Fibroblast of mammary gland (primary cell): ENCODE measurements at regions not wholly inside any gene's neighbourhood (a gene's known extent, or its start where the extent isn't known, plus 50 kb on each side); places are given as distances from the start of the nearest gene placed in this dataset.
"Not testable (repeated sequence)": the region's sequence is repeated elsewhere in the genome, so short reads cannot be mapped to it uniquely, and the experiment has no call there.

Experiments used
- DNase-seq: peaks from one replicate; pipeline ENCODE4 v3.0.0-alpha.2; 2010; ENCODE audit warnings: low read depth
- H3K4me3 ChIP-seq: 2 replicates; pipeline ENCODE4 v1.5.1; 2011; ENCODE audit warnings: low read depth, mild to moderate bottlenecking, low read length, moderate library complexity; ENCODE audit not compliant: control insufficient read depth
- TF ChIP-seq, protein P1 (sequence below): conservative IDR thresholded peaks from 2 replicates; pipeline ENCODE4 v1.5.1; 2011; ENCODE audit warnings: low read depth, low read length, inconsistent platforms; ENCODE audit not compliant: control insufficient read depth, insufficient read depth

DNA sequence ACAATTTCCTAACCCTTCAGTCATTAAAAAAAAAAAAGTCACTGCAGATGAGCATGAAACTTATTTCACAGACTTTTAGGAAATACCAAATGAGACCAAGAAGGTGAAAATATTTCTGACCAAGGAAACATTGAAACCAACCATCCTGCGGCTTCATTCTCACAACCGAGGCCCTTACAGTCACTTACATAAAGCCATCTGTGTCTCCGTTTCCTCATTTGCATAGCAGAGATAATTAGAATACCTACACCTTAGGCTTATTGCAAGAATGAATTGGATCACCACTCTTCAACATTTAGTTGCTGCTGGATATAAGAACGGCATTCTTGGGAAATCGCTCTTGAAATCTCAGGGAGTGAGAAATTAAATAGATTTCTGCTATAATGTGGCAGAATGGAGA lies 356.2 kb downstream of the HS3ST1 start:
- TF ChIP-seq, protein P1, sequence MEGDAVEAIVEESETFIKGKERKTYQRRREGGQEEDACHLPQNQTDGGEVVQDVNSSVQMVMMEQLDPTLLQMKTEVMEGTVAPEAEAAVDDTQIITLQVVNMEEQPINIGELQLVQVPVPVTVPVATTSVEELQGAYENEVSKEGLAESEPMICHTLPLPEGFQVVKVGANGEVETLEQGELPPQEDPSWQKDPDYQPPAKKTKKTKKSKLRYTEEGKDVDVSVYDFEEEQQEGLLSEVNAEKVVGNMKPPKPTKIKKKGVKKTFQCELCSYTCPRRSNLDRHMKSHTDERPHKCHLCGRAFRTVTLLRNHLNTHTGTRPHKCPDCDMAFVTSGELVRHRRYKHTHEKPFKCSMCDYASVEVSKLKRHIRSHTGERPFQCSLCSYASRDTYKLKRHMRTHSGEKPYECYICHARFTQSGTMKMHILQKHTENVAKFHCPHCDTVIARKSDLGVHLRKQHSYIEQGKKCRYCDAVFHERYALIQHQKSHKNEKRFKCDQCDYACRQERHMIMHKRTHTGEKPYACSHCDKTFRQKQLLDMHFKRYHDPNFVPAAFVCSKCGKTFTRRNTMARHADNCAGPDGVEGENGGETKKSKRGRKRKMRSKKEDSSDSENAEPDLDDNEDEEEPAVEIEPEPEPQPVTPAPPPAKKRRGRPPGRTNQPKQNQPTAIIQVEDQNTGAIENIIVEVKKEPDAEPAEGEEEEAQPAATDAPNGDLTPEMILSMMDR = no peak

DNA sequence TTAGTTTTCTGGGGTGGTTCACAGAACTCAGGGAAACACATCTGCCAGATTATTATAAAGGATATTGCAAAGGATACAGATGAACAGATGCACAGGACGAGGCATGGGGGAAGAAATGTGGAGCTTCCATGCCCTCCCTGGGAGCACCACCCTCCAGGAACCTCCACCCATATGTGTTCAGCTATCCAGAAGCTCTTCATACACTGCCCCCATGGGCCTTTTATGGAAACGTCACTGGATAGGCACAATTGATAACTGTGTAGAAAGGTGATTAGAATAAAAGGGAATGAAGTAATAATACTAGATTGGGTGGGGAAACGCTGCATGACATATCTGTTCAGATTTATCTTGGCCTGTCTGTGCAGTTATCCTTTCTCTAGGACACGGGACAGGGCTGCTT lies 357.9 kb downstream of the HS3ST1 start:
- H3K4me3 ChIP-seq = no peak overlapping the region
- TF ChIP-seq, protein P1 = no peak
- DNase-seq = no peak

More for the DNA sequence above, 356.2 kb downstream of the HS3ST1 start:
- DNase-seq = no peak
- H3K4me3 ChIP-seq = no peak overlapping the region

DNA sequence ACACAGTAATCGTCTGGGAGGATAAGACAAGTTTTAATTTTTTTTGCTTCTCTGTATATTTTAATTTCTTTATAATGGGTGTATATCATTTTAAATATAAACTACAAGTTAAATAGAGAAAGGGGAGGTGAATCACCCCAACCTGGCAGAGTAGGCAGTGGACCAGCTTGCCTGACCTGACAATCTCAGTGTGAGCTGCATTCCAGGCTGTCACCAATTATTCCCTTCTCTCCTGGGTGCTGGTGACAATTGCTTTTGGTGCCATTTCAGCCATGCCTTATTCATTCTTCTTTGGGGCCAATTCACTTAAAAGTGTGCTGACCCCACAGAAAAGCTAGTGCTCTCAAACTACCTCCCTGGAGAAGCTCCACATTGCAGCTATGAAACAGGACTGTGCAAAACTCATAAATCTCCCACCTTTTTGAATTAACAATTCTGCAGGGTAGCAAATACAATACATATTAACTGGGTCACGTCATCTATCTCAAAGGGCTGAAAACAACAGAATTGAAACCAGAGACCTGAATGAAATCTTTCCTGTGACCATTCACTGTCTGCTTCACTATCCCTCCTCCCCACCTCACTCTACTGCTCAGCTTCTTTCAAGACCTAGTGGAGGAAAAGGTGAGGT lies 359.0 kb downstream of the HS3ST1 start:
- no peak for DNase-seq
- TF ChIP-seq, protein P1 = no peak
- H3K4me3 ChIP-seq = no peak overlapping the region

DNA sequence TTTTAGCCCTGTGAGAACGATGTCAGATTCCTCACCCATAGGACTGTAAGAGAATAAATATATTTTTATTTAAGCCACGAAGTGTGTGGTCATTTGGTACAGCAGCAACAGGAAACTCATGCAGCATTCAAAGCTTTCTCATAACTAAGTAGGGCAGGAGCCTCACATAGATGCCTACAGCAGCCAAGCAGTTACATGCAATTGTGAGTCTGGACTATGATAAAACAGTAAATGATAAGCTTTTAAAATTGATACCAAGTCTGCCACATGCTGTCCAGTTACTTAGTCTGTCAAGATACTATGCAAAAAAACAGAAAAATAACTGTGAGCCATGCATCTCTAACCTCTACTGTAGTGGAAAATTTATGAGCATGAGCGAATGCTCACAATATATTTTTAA lies 359.6 kb downstream of the HS3ST1 start:
- DNase-seq = no peak
- TF ChIP-seq, protein P1 = no peak
- no peak overlapping the region for H3K4me3 ChIP-seq

DNA sequence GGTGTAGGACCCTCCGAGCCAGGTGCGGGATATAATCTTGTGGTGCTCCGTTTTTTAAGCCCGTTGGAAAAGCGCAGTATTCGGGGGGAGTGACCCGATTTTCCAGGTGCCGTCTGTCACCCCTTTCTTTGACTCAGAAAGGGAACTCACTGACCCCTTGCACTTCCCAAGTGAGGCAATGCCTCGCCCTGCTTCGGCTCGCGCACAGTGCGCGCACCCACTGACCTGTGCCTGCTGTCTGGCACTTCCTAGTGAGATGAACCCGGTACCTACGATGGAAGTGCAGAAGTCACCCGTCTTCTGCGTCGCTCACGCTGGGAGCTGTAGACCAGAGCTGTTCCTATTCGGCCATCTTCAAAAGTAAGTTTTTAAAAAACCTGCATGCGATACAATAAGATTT lies 362.1 kb downstream of the HS3ST1 start:
- not testable (repeated sequence) for DNase-seq, H3K4me3 ChIP-seq

DNA sequence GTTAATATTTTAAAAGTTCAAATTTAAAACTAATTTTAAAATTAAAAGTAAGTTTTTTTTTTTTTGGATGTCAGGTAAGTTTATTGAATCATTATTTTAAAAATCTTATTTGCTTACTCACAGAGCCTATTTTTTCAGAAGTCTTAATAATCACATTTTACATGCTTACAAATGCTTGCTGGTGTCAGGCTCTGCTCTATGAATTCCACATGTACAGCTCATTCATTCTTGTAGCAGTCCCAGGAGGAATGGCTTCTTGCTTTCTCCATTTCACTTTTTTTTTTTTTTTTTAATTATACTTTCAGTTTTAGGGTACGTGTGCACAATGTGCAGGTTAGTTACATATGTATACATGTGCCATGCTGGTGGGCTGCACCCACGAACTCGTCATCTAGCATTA lies 368.1 kb downstream of the HS3ST1 start:
- H3K4me3 ChIP-seq, DNase-seq: not testable (repeated sequence)

DNA sequence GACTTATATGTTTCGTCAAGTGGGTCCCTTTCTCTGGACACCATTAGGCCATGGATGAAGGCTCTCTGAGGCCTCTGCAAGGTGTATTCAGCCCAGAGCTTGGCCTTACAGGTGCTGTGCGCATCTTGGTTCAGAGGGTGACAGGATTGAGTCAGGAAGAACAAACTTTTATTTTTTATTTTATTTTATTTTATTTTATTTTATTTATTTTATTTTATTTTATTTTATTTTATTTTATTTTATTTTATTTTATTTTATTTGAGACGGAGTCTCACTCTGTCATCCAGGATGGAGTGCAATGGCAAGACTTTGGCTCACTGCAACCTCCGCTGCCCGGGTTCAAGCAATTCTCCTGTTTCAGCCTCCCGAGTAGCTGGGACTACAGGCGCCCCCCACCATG lies 370.4 kb upstream of the CLNK start:
- DNase-seq = not testable (repeated sequence)

DNA sequence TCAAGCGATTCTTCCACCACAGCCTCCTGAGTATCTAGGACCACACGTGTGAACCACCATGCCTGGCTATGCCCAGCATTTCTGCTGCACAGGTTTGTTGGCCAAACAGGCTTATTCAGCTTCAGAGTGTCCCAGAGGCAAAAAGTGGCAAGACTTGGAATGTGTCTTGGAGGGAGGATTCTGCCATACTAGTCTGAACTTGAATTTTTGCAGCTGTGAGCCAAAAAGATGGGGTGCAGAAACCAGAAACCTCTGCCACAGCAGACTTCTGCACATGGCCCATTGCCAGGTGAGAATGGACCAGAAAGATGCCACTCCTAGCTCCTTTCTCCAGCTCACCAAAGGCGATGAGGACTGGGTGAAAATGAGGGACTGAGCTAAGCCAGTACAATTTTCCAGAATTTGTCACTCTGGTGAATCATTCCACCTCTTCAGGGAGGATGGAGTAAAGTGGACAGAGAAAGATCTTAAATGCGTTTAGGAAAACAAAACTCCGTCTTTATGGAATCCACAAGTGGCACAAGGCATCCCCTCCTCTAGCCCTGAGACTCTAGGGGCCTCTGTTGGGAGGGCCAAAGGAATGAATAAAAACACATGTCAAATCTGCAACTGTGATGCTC lies 369.1 kb upstream of the CLNK start:
- TF ChIP-seq, protein P1 = no peak
- no peak overlapping the region for H3K4me3 ChIP-seq
- DNase-seq = no peak

More for the DNA sequence above, 370.4 kb upstream of the CLNK start:
- H3K4me3 ChIP-seq = not testable (repeated sequence)
